HepG2 (cell line): ENCODE measurements at regions not wholly inside any gene's neighbourhood (a gene's known extent, or its start where the extent isn't known, plus 50 kb on each side); places are given as distances from the start of the nearest gene placed in this dataset.

Source experiments
- ARHGAP35 ChIP-seq: sonication (generic); formaldehyde crosslinking; IDR thresholded peaks from 2 replicates; pipeline ENCODE4 v1.9.0; 2022; ENCODE audit warnings: mild to moderate bottlenecking, inconsistent platforms, moderate library complexity, missing genetic modification reagents, borderline replicate concordance
- KLF13 ChIP-seq: sonication (generic); formaldehyde crosslinking; IDR thresholded peaks from 2 replicates; pipeline ENCODE4 v1.4.0; 2020; ENCODE audit warnings: mild to moderate bottlenecking, missing genetic modification reagents
- KMT2B ChIP-seq: IDR thresholded peaks from 2 replicates; pipeline ENCODE4 v1.6.1; 2016; ENCODE audit warnings: missing genetic modification reagents, missing compliant biosample characterization
- SCMH1 ChIP-seq: sonication (generic); formaldehyde crosslinking; IDR thresholded peaks from 2 replicates; pipeline ENCODE4 v1.9.0; 2021; ENCODE audit warnings: missing genetic modification reagents, mild to moderate bottlenecking, borderline replicate concordance
- SMARCE1 ChIP-seq: fragments of 450-650 bp; IDR thresholded peaks from 2 replicates; pipeline ENCODE4 v1.6.1; 2017; ENCODE audit warnings: borderline replicate concordance
- SNAI1 ChIP-seq: sonication (generic); formaldehyde crosslinking; IDR thresholded peaks from 2 replicates; pipeline ENCODE4 v1.5.0; 2020; ENCODE audit warnings: mild to moderate bottlenecking, missing genetic modification reagents, borderline replicate concordance
- SNAPC4 ChIP-seq: sonication (generic); formaldehyde crosslinking; IDR thresholded peaks from 2 replicates; pipeline ENCODE4 v1.4.0; 2020; ENCODE audit warnings: mild to moderate bottlenecking, missing genetic modification reagents
- SOX13 ChIP-seq, 3 experiments: fragments of 450-650 bp in 1 of 3; sonication (generic) in 1 of 3; formaldehyde crosslinking in 1 of 3; IDR thresholded peaks in 2 of 3; conservative IDR thresholded peaks in 1 of 3; 2 replicates each; pipeline versions ENCODE4 v1.5.0 to v1.6.1; 2016 to 2020; ENCODE audit warnings: antibody characterized with exemption in 1 of 3, mild to moderate bottlenecking in 1 of 3, missing compliant biosample characterization in 1 of 3, missing genetic modification reagents in 1 of 3, moderate library complexity in 1 of 3
- THRA ChIP-seq: sonication (generic); formaldehyde crosslinking; IDR thresholded peaks from 2 replicates; pipeline ENCODE4 v1.4.0; 2020; ENCODE audit warnings: missing genetic modification reagents, borderline replicate concordance
- ZNF615 ChIP-seq: sonication (generic); formaldehyde crosslinking; IDR thresholded peaks from 2 replicates; pipeline ENCODE4 v1.5.0; 2020; ENCODE audit warnings: mild to moderate bottlenecking, missing genetic modification reagents, borderline replicate concordance
- ZNF790 ChIP-seq: sonication (generic); formaldehyde crosslinking; IDR thresholded peaks from 2 replicates; pipeline ENCODE4 v1.8.0; 2022; ENCODE audit warnings: missing genetic modification reagents, mild to moderate bottlenecking, borderline replicate concordance
- TF ChIP-seq, protein P1 (sequence below): IDR thresholded peaks from 2 replicates; pipeline ENCODE4 v1.6.1; 2016; ENCODE audit warnings: missing biosample characterization, missing genetic modification reagents, low read depth
- TF ChIP-seq, protein P2 (sequence below): sonication (generic); formaldehyde crosslinking; IDR thresholded peaks from 2 replicates; pipeline ENCODE4 v1.8.1; 2022; ENCODE audit warnings: mild to moderate bottlenecking, missing genetic modification reagents
- TF ChIP-seq, protein P3 (sequence below): sonication (generic); formaldehyde crosslinking; conservative IDR thresholded peaks from 2 replicates; pipeline ENCODE4 v1.4.0; 2020; ENCODE audit warnings: missing genetic modification reagents

GRCh38 chr9:105047742-105048041 is 119.7 kb upstream of the ABCA1 start (continued):
- TF ChIP-seq SNAPC4 (CRISPR knock-in tag) (no peak), ARHGAP35 (CRISPR knock-in tag) (no peak), ZNF790 (CRISPR knock-in tag) (no peak), SMARCE1 (no peak), SNAI1 (CRISPR knock-in tag) (no peak), KLF13 (no peak), THRA (CRISPR knock-in tag) (no peak), ZNF615 (no peak), KMT2B (CRISPR knock-in tag) (no peak), SCMH1 (CRISPR knock-in tag) (no peak), SOX13 (IDR thresholded peaks at IDR 0.05) (no peak), SOX13 (CRISPR knock-in tag; conservative IDR thresholded peaks at IDR 0.05 in 1 of 2, IDR thresholded peaks at IDR 0.05 in 1 of 2) (peak in 1 of 2 experiments; percentile 46; a peak in 2 of 4 replicates)
- TF ChIP-seq, protein P1, sequence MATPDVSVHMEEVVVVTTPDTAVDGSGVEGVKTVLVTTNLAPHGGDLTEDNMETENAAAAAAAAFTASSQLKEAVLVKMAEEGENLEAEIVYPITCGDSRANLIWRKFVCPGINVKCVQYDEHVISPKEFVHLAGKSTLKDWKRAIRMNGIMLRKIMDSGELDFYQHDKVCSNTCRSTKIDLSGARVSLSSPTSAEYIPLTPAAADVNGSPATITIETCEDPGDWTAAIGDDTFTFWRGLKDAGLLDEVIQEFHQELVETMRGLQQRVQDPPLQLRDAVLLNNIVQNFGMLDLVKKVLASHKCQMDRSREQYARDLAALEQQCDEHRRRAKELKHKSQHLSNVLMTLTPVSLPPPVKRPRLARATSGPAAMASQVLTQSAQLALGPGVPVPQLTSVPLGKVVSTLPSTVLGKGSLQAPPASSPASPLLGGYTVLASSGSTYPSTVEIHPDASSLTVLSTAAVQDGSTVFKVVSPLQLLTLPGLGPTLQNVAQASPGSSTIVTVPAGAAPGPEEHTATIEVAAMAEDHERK: no peak
- TF ChIP-seq, protein P2, sequence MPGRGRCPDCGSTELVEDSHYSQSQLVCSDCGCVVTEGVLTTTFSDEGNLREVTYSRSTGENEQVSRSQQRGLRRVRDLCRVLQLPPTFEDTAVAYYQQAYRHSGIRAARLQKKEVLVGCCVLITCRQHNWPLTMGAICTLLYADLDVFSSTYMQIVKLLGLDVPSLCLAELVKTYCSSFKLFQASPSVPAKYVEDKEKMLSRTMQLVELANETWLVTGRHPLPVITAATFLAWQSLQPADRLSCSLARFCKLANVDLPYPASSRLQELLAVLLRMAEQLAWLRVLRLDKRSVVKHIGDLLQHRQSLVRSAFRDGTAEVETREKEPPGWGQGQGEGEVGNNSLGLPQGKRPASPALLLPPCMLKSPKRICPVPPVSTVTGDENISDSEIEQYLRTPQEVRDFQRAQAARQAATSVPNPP (CRISPR knock-in tag): no peak
- TF ChIP-seq, protein P3, sequence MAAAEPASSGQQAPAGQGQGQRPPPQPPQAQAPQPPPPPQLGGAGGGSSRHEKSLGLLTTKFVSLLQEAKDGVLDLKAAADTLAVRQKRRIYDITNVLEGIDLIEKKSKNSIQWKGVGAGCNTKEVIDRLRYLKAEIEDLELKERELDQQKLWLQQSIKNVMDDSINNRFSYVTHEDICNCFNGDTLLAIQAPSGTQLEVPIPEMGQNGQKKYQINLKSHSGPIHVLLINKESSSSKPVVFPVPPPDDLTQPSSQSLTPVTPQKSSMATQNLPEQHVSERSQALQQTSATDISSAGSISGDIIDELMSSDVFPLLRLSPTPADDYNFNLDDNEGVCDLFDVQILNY (CRISPR knock-in tag): no peak
